K562 (cell line): ENCODE measurements at regions not wholly inside any gene's neighbourhood (a gene's known extent, or its start where the extent isn't known, plus 50 kb on each side); places are given as distances from the start of the nearest gene placed in this dataset.

Source experiments
- ATAC-seq: fragments of 200-7000 bp; cut with Tn5 transposase; 3 replicates; pipeline ENCODE4 v1.9.1; 2020; ENCODE audit warnings: moderate library complexity
- BruUV-seq: library from RNA; stranded (reverse); fragments of 400-500 nt; replicated peaks from 2 replicates; lab custom pipeline; 2021; lab: Mats Ljungman, UMichigan
- CTCF ChIA-PET: fragments of 300-600 bp; formaldehyde crosslinking; extraction: SDS; loops from one replicate; lab custom pipeline; 2021; ENCODE audit warnings: low intra/inter-chr PET ratio; lab: Yijun Ruan, JAX
- POLR2A ChIA-PET: fragments of 300-600, 350-650 bp; sonication (Branson Sonifier 250); formaldehyde crosslinking; extraction: SDS; loops from one replicate; lab custom pipeline; 2021; ENCODE audit warnings: antibody characterized with exemption, inconsistent platforms; lab: Yijun Ruan, JAX
- DNase-seq, 4 experiments: peaks; one replicate each; pipeline versions ENCODE4 v3.0.0 to v3.0.0-alpha.2; 2011 to 2018; ENCODE audit warnings: low spot score in 3 of 4, mixed read lengths in 3 of 4; ENCODE audit errors: extremely low read depth in 1 of 4
- FAIRE-seq: peaks from 2 replicates; lab custom pipeline; 2011; peaks lifted over from hg19 to GRCh38; lab: Jason Lieb, UNC
- H2AFZ ChIP-seq: 2 replicates; pipeline ENCODE4 v1.6.0; 2011; ENCODE audit warnings: low read depth, low read length, control low read depth, inconsistent platforms
- H3K27ac ChIP-seq: fragments of 200-600 bp; 3 replicates; pipeline ENCODE4 v1.8.0; 2011; ENCODE audit warnings: low read depth, mild to moderate bottlenecking, control low read depth, inconsistent platforms, low read length, moderate library complexity, mixed read lengths; ENCODE audit errors: extremely low read depth
- H3K27me3 ChIP-seq, 2 experiments: fragments of 300-600 bp in 1 of 2; 2 replicates in 1 of 2; 3 replicates in 1 of 2; pipeline versions ENCODE4 v1.6.0 to v1.8.0; 2011; ENCODE audit warnings: inconsistent platforms in 2 of 2, low read length in 2 of 2, mild to moderate bottlenecking in 1 of 2, mixed read lengths in 1 of 2, moderate library complexity in 1 of 2; ENCODE audit not compliant: control insufficient read depth in 2 of 2, insufficient read depth in 2 of 2
- H3K36me3 ChIP-seq: fragments of 300-600 bp; 3 replicates; pipeline ENCODE4 v1.8.0; 2011; ENCODE audit warnings: mild to moderate bottlenecking, low read length, inconsistent platforms; ENCODE audit not compliant: control insufficient read depth, insufficient read depth
- H3K4me1 ChIP-seq, 2 experiments: fragments of 200-600 bp in 1 of 2; replicated peaks in 1 of 2; 2 replicates in 1 of 2; 3 replicates in 1 of 2; pipeline versions ENCODE4 v1.5.1 to v1.8.0; 2011; ENCODE audit warnings: inconsistent platforms in 2 of 2, low read length in 2 of 2, mild to moderate bottlenecking in 1 of 2, mixed read lengths in 1 of 2, moderate library complexity in 1 of 2; ENCODE audit not compliant: control insufficient read depth in 2 of 2, insufficient read depth in 2 of 2
- H3K4me2 ChIP-seq: 2 replicates; pipeline ENCODE4 v1.6.1; 2011; ENCODE audit warnings: low read length, control low read depth, inconsistent platforms, mixed read lengths; ENCODE audit not compliant: insufficient read depth
- H3K4me3 ChIP-seq: fragments of 200-600 bp; sonication (generic), shearing (Covaris generic); 2 replicates; pipeline ENCODE4 v1.5.1; 2016; ENCODE audit warnings: control low read depth, inconsistent platforms
- H3K79me2 ChIP-seq: fragments of 200-600 bp; 3 replicates; pipeline ENCODE4 v1.8.0; 2011; ENCODE audit warnings: low read length, inconsistent platforms; ENCODE audit not compliant: control insufficient read depth, insufficient read depth
- H3K9ac ChIP-seq, 2 experiments: 2 replicates each; pipeline versions ENCODE4 v1.6.0 to v1.6.1; 2011; ENCODE audit warnings: low read depth in 2 of 2, low read length in 2 of 2, control low read depth in 1 of 2, inconsistent platforms in 1 of 2, mild to moderate bottlenecking in 1 of 2, mixed read lengths in 1 of 2; ENCODE audit not compliant: insufficient read depth in 1 of 2
- H3K9me1 ChIP-seq: one replicate; pipeline ENCODE4 v1.6.0; 2011; ENCODE audit warnings: inconsistent platforms, mild to moderate bottlenecking, low read length, moderate library complexity; ENCODE audit not compliant: control insufficient read depth, insufficient read depth
- H3K9me3 ChIP-seq: replicated peaks from 2 replicates; pipeline ENCODE4 v1.5.1; 2011; ENCODE audit warnings: low read depth, low read length, inconsistent platforms; ENCODE audit not compliant: control insufficient read depth, insufficient read depth
- H4K20me1 ChIP-seq: replicated peaks from 2 replicates; pipeline ENCODE4 v1.6.1; 2011; ENCODE audit warnings: low read length, inconsistent platforms, mixed read lengths; ENCODE audit not compliant: control insufficient read depth, insufficient read depth
- CSDE1 ChIP-seq, 2 experiments: fragments of 450-650 bp; IDR thresholded peaks; 2 replicates each; pipeline ENCODE4 v1.6.1; 2016; ENCODE audit warnings: mild to moderate bottlenecking in 1 of 2
- GABPB2 ChIP-seq: fragments of 250-450 bp; sonication (Bioruptor Pico); conservative IDR thresholded peaks from 2 replicates; pipeline ENCODE4 v1.5.1; 2021; ENCODE audit warnings: mild to moderate bottlenecking
- HNRNPL ChIP-seq: fragments of 200-400 bp; formaldehyde crosslinking; IDR thresholded peaks from 2 replicates; pipeline ENCODE4 v1.6.1; 2017; ENCODE audit warnings: low read depth, mild to moderate bottlenecking, low read length
- KAT2B ChIP-seq: IDR thresholded peaks from one replicate; pipeline ENCODE4 v1.6.1; 2012; ENCODE audit warnings: low read depth, mild to moderate bottlenecking, control low read depth, inconsistent platforms, low read length, moderate library complexity
- MBD2 ChIP-seq: sonication (generic); IDR thresholded peaks from 2 replicates; pipeline ENCODE4 v1.6.1; 2016; ENCODE audit warnings: low read depth, borderline replicate concordance
- ZBTB34 ChIP-seq: fragments of 250-450 bp; sonication (Bioruptor Pico); IDR thresholded peaks from 2 replicates; pipeline ENCODE4 v1.8.0; 2021; ENCODE audit warnings: mild to moderate bottlenecking, moderate library complexity
- ZNF324 ChIP-seq: fragments of 250-450 bp; sonication (Bioruptor Pico); IDR thresholded peaks from 2 replicates; pipeline ENCODE4 v1.4.0; 2020; ENCODE audit warnings: mild to moderate bottlenecking
- WGBS: fragments of 100-300 bp; shearing (Covaris generic); methylation state at CpG from one replicate; pipeline ENCODE4 v1.1.6; 2016; ENCODE audit warnings: low coverage, mixed read lengths; ENCODE audit not compliant: insufficient coverage; ENCODE audit errors: missing lambda C conversion rate; 5-methylcytosine and 5-hydroxymethylcytosine counted together
- in situ Hi-C: fragments of 300-500 bp; cut with MboI; formaldehyde crosslinking; loops from 4 replicates; pipeline ENCODE4 v1.15.0; 2018; ENCODE audit warnings: inconsistent platforms, mixed read lengths
- intact Hi-C: fragments of 100-400 bp; cut with micrococcal nuclease; formaldehyde crosslinking; loops from 2 replicates; pipeline ENCODE4 v1.14.2; 2022

GRCh38 chr5:58145397-58145934 is 314.4 kb downstream of the PLK2 start (continued):
- TF ChIP-seq ZBTB34 (CRISPR knock-in tag) = no peak

GRCh38 chr5:58143727-58144126 is 316.2 kb downstream of the PLK2 start:
- FAIRE-seq (no peak), ATAC-seq (no peak), DNase-seq (no peak)
- H3K27ac ChIP-seq = no peak overlapping the region
- no peaks in the 10 kb centered on the region for H3K9me1 ChIP-seq
- no peaks in the 10 kb centered on the region for H3K79me2 ChIP-seq
- H3K9me3 ChIP-seq = no peaks in the 10 kb centered on the region
- H3K4me3 ChIP-seq = no peak overlapping the region
- BruUV-seq = no TSS peak
- H3K36me3 ChIP-seq = no peaks in the 10 kb centered on the region
- H3K9ac ChIP-seq = no peak overlapping the region
- H4K20me1 ChIP-seq = no peaks in the 10 kb centered on the region
- in situ Hi-C loops = no loop called here
- H3K4me2 ChIP-seq = no peak overlapping the region
- WGBS = 36% methylated on average over 2 of the region's 2 CpGs
- H2AFZ ChIP-seq = no peak overlapping the region
- no peaks in the 10 kb centered on the region for H3K4me1 ChIP-seq
- POLR2A ChIA-PET = no interaction called here
- CTCF ChIA-PET = no interaction called here
- no peaks in the 10 kb centered on the region for H3K27me3 ChIP-seq
- no peak for TF ChIP-seq HNRNPL
- TF ChIP-seq CSDE1 (IDR thresholded peaks at IDR 0.05) = no peak
- no peak for TF ChIP-seq MBD2
- TF ChIP-seq ZNF324 = no peak
- no peak for TF ChIP-seq KAT2B
- no peak for TF ChIP-seq GABPB2 (CRISPR knock-in tag)
- TF ChIP-seq, all 486 proteins: peak for 0
- intact Hi-C loops = no loop called here
